Stomach (tissue), 8 donors: ENCODE measurements at regions not wholly inside any gene's neighbourhood (a gene's known extent, or its start where the extent isn't known, plus 50 kb on each side); places are given as distances from the start of the nearest gene placed in this dataset.
A peak's percentile ranks its signal among the peaks of the same experiment; 100 is the strongest.

Experiments
- DNase-seq, 2 donors: peaks; one replicate each; pipeline versions ENCODE4 v3.0.0 to v3.0.0-alpha.2; 2013 to 2019
- H3K27ac ChIP-seq, 5 donors: fragments of 200-600 bp in 4 of 5; sonication (generic) in 4 of 5; one replicate each; pipeline ENCODE4 v1.5.1; 2013 to 2019; ENCODE audit warnings: mild to moderate bottlenecking in 1 of 5, moderate library complexity in 1 of 5
- H3K27me3 ChIP-seq, 3 donors: fragments of 200-600 bp; sonication (generic); one replicate each; pipeline ENCODE4 v1.5.1; 2017 to 2019; ENCODE audit warnings: mixed run types in 1 of 3
- H3K36me3 ChIP-seq, 4 donors: fragments of 200-600 bp; sonication (generic); 1 replicate in 3 of 4; 2 replicates in 1 of 4; pipeline ENCODE4 v1.5.1; 2016 to 2019
- H3K4me1 ChIP-seq, 4 donors: fragments of 200-600 bp; sonication (generic); one replicate each; pipeline ENCODE4 v1.5.1; 2016 to 2019
- H3K4me3 ChIP-seq, 4 donors: fragments of 200-600 bp; sonication (generic) in 3 of 4; one replicate each; pipeline ENCODE4 v1.5.1; 2016 to 2019; ENCODE audit warnings: mild to moderate bottlenecking in 1 of 4
- H3K9me3 ChIP-seq, 4 donors: fragments of 200-600 bp; sonication (generic); one replicate each; pipeline ENCODE4 v1.5.1; 2016 to 2019
- CTCF ChIP-seq, 7 experiments: fragments of 450-650 bp in 4 of 7; fragments of 200-600 bp in 3 of 7; sonication (generic) in 3 of 7; IDR thresholded peaks; one replicate each; pipeline ENCODE4 v1.5.1; 2016 to 2019; ENCODE audit warnings: antibody characterized with exemption in 7 of 7, control low read depth in 2 of 7, mild to moderate bottlenecking in 1 of 7
- EP300 ChIP-seq: sonication (generic); formaldehyde crosslinking; IDR thresholded peaks from one replicate; pipeline ENCODE4 v1.6.1; 2017; ENCODE audit warnings: antibody characterized with exemption
- POLR2A ChIP-seq, 4 donors: fragments of 450-650 bp; IDR thresholded peaks; one replicate each; pipeline ENCODE4 v1.6.1; 2016; ENCODE audit warnings: antibody characterized with exemption in 4 of 4, control low read depth in 2 of 4, mild to moderate bottlenecking in 1 of 4, moderate library complexity in 1 of 4
- POLR2AphosphoS5 ChIP-seq, 3 donors: sonication (generic); formaldehyde crosslinking; IDR thresholded peaks; one replicate each; pipeline ENCODE4 v1.6.1; 2016; ENCODE audit warnings: antibody characterized with exemption in 3 of 3
- WGBS, 5 donors: extraction: QIAGEN DNeasy Blood & Tissue Kit in 3 of 5; methylation state at CpG; one replicate each; pipeline versions ENCODE4 v1.1.5 to v1.1.7; 2013 to 2018; 5-methylcytosine and 5-hydroxymethylcytosine counted together
- intact Hi-C: fragments of 100-400 bp; cut with DNase I; formaldehyde crosslinking; loops from one replicate; pipeline ENCODE4 v1.15.1; 2023; ENCODE audit warnings: low total_unique reads
- donor health status: healthy with polysubstance abuse.
- donor health status: Bipolar disorder and iron deficiency.
- donor health status: healthy.

GRCh38 chr2:225894236-225894980 lies 494.9 kb downstream of the NYAP2 start:
- Histone ChIP-seq H3K27me3 (no peaks in the 10 kb centered on the region), H3K9me3 (no peaks in the 10 kb centered on the region), H3K27ac (no peak overlapping the region), H3K4me1 (peaks cover 0 to 6% (median 0%) of the 10 kb centered on the region in 4 donors), H3K4me3 (no peak overlapping the region), H3K36me3 (no peaks in the 10 kb centered on the region)
- intact Hi-C loops: no loop called here
- TF ChIP-seq POLR2AphosphoS5 (IDR thresholded peaks at IDR 0.05) (no peak), POLR2A (IDR thresholded peaks at IDR 0.05) (no peak), CTCF (IDR thresholded peaks at IDR 0.05) (no peak)
- WGBS, 5 donors: 46 to 55% (median 48%) methylated on average over 4 of the region's 4 CpGs
- peak in 1 of 2 donors; percentile 29 for DNase-seq

GRCh38 chr2:225893151-225893550 lies 493.6 kb downstream of the NYAP2 start:
- no peaks in the 10 kb centered on the region for H3K36me3 ChIP-seq
- H3K9me3 ChIP-seq: no peaks in the 10 kb centered on the region
- H3K27ac ChIP-seq: no peak overlapping the region
- H3K4me3 ChIP-seq: no peak overlapping the region
- no peaks in the 10 kb centered on the region for H3K27me3 ChIP-seq
- intact Hi-C loops: no loop called here
- DNase-seq: no peak
- peaks cover 0 to 6% (median 0%) of the 10 kb centered on the region in 4 donors for H3K4me1 ChIP-seq
- no peak for TF ChIP-seq POLR2A (IDR thresholded peaks at IDR 0.05)
- TF ChIP-seq POLR2AphosphoS5 (IDR thresholded peaks at IDR 0.05): no peak
- TF ChIP-seq EP300: no peak
- TF ChIP-seq CTCF (IDR thresholded peaks at IDR 0.05): no peak

- intact Hi-C loops: no loop called here
- no peak for TF ChIP-seq EP300
- no peak for TF ChIP-seq POLR2A (IDR thresholded peaks at IDR 0.05)
- TF ChIP-seq POLR2AphosphoS5 (IDR thresholded peaks at IDR 0.05): no peak
- no peak for TF ChIP-seq CTCF (IDR thresholded peaks at IDR 0.05)
- H3K4me1 ChIP-seq: peaks cover 0 to 6% (median 0%) of the 10 kb centered on the region in 4 donors
- 62 to 73% (median 69%) methylated on average over 1 of the region's 1 CpG for WGBS, 5 donors
- no peak overlapping the region for H3K27ac ChIP-seq
- no peak overlapping the region for H3K4me3 ChIP-seq
- H3K36me3 ChIP-seq: no peaks in the 10 kb centered on the region
- DNase-seq: no peak
- no peaks in the 10 kb centered on the region for H3K27me3 ChIP-seq
- H3K9me3 ChIP-seq: no peaks in the 10 kb centered on the region
Observed at GRCh38 chr2:225891771-225892170, 492.3 kb downstream of the NYAP2 start.

- no peaks in the 10 kb centered on the region for H3K36me3 ChIP-seq
- peaks cover 0 to 6% (median 0%) of the 10 kb centered on the region in 4 donors for H3K4me1 ChIP-seq
- DNase-seq: no peak
- 76 to 91% (median 84%) methylated on average over 2 of the region's 2 CpGs for WGBS, 5 donors
- H3K4me3 ChIP-seq: no peak overlapping the region
- no peak overlapping the region for H3K27ac ChIP-seq
- H3K9me3 ChIP-seq: no peaks in the 10 kb centered on the region
- H3K27me3 ChIP-seq: no peaks in the 10 kb centered on the region
- intact Hi-C loops: no loop called here
- no peak for TF ChIP-seq EP300
- TF ChIP-seq CTCF (IDR thresholded peaks at IDR 0.05): no peak
- TF ChIP-seq POLR2AphosphoS5 (IDR thresholded peaks at IDR 0.05): no peak
- TF ChIP-seq POLR2A (IDR thresholded peaks at IDR 0.05): no peak
Observed at GRCh38 chr2:225891013-225891412, 491.5 kb downstream of the NYAP2 start.
